ENCODE measurements at regions not wholly inside any gene's neighbourhood (a gene's known extent, or its start where the extent isn't known, plus 50 kb on each side); places are given as distances from the start of the nearest gene placed in this dataset.

DNA sequence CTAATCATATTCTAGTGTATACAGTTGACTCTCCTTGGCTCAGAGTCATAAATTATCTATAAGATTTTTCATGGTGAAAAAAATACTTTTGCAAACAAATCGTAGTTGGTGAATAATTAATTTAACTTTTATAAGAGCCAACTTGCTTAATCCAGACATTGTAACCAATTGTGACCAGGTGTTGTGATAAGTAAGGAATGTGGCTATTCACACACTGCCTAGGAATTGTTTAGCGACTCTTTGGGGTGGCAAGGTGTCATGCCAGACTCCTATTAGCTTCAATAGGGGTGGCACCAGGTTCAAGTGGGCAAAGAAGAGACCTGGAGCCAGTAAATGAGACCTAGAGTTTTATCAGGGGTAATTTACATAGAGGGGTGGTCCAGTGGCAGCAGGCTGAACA, 344.7 kb upstream of the PKDCC start:
- H3K27me3 Mint-ChIP-seq, result peaks cover 18% of the 10 kb centered on the region
- no peak for ATAC-seq (replicated peaks; ENCODE audit: extremely low read depth, poor library complexity, severe bottlenecking)
- no peaks in the 10 kb centered on the region for H3K36me3 Mint-ChIP-seq (ENCODE audit: insufficient read depth)
- DNase-seq (ENCODE audit: low spot score in 2 of 2), result no peak
- no peak overlapping the region for H3K27ac Mint-ChIP-seq (ENCODE audit: low read depth)
- H3K9me3 Mint-ChIP-seq, result no peaks in the 10 kb centered on the region
- H3K4me1 Mint-ChIP-seq, result no peaks in the 10 kb centered on the region
- no peak overlapping the region for H3K4me3 Mint-ChIP-seq

DNA sequence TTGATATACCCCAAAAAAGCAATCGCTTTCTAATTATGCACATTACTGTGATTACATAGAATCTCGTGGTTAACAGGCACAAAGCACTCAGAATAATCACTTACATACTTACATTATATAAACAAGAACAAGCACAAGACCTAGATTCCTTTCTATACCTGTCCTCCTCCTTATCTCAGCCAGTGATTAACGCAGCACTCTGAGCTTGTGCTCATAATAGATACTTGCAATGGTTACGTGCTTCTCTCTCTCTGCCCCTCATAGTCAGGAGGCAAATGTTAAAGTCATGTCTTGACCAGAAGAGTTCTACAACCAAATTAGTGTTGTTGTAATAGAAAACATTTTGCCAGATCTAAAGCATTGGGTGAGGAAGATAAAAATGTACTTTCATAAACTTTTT, 342.2 kb upstream of the PKDCC start:
- H3K4me3 Mint-ChIP-seq, result no peak overlapping the region
- DNase-seq (ENCODE audit: low spot score in 2 of 2), result no peak
- no peak for ATAC-seq (replicated peaks; ENCODE audit: extremely low read depth, poor library complexity, severe bottlenecking)
- H3K9me3 Mint-ChIP-seq, result no peaks in the 10 kb centered on the region
- no peaks in the 10 kb centered on the region for H3K36me3 Mint-ChIP-seq (ENCODE audit: insufficient read depth)
- H3K27me3 Mint-ChIP-seq, result peaks cover 8% of the 10 kb centered on the region
- no peaks in the 10 kb centered on the region for H3K4me1 Mint-ChIP-seq
- H3K27ac Mint-ChIP-seq (ENCODE audit: low read depth), result no peak overlapping the region

DNA sequence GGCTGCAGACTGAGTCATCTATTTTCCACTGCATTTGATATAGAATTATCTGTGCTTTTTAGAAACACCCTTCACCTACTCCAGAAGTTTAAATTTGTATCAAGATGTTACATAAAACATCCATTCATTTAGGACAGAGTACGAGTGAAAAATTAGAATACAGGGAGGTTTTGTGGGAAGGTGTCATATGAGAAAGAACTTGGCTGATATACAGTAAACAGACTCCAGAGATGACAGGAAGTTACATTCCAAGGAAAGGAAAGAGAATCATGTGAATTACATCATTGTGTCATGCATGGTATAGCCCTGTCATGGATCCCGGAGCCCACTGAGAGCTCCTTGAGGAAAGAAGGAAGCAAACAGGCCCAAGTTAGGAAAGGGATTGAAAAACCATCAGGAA, 341.5 kb upstream of the PKDCC start:
- no peaks in the 10 kb centered on the region for H3K4me1 Mint-ChIP-seq
- no peak for DNase-seq (ENCODE audit: low spot score in 2 of 2)
- H3K4me3 Mint-ChIP-seq, result no peak overlapping the region
- no peaks in the 10 kb centered on the region for H3K36me3 Mint-ChIP-seq (ENCODE audit: insufficient read depth)
- ATAC-seq (replicated peaks; ENCODE audit: extremely low read depth, poor library complexity, severe bottlenecking), result no peak
- H3K27me3 Mint-ChIP-seq, result peaks cover 1% of the 10 kb centered on the region
- no peak overlapping the region for H3K27ac Mint-ChIP-seq (ENCODE audit: low read depth)
- H3K9me3 Mint-ChIP-seq, result no peaks in the 10 kb centered on the region

DNA sequence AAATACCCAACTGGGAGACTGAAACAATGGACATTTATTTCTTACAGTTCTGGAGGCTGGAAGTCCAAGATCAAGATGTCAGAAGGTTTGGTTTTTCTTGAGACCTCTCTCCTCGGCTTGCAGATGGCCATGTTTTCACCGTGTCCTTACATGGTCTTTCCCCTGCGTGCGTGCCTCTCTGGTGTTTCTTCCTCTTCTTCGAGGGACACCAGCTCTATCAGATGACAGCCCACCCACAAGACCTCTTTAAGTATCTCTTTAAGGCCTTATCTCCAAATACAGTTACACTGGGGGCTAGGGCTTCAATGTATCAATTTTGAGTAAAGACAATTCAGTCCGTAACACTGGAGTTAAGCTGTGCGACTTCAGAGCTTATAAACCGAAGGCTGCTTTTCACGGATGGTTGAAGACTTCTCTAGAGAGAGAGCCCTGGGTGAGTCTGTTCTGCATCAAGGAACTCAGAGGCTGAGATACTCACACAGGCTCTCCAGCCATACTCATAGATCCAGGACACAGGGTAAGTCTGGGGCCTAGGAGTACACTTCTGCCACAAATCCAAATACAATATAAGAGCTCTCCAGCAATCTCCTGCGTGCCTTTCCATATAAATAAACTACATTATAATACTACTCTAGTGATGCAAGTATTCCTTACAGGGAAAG, 339.9 kb upstream of the PKDCC start:
- H3K9me3 Mint-ChIP-seq, result no peaks in the 10 kb centered on the region
- no peaks in the 10 kb centered on the region for H3K27me3 Mint-ChIP-seq
- no peak for ATAC-seq (replicated peaks; ENCODE audit: extremely low read depth, poor library complexity, severe bottlenecking)
- no peak for DNase-seq (ENCODE audit: low spot score in 2 of 2)
- no peak overlapping the region for H3K4me3 Mint-ChIP-seq
- no peaks in the 10 kb centered on the region for H3K36me3 Mint-ChIP-seq (ENCODE audit: insufficient read depth)
- H3K27ac Mint-ChIP-seq (ENCODE audit: low read depth), result no peak overlapping the region
- H3K4me1 Mint-ChIP-seq, result no peaks in the 10 kb centered on the region

DNA sequence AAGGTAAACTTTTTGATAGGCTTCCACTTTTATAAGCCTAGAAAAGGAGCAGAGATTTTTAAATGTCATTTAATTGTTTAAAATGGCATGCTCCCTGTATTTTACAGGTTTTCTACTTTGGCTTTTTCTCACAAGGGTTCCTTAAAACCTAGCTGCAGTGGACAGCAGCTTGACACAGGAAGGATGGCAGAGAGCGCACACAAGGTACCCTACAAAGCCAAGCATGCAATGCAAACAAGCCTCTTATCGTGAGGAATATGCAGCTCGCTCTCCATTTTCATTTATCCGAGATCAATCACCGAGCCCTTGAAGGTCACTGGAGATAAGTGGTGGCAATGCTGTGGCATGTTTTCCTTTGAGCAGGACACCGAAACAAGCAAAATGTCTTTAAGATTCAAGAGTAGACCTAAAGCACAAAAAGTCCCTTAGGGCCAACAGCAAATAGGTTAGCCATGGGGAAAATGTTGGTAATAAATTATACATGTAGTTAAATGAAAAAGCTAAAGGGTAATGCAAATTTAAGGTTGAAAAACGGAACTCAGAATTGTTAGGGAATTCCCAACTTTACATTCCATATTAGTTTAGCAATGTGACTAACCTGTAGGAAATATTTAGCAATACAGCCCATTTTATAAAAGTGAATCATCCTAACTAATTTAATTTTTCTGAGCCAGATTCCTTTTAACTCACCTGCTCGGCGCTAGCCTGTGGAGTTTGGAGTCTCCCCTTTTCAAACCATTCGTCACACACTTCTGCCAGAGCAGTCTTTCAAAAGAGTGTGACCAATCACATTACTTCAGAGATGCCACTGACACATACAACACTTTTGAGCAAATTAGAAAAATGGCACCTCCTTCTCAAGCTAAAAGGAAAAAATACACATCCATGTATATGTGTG, 337.9 kb upstream of the PKDCC start:
- Mint-ChIP-seq H3K4me3 (no peak overlapping the region), H3K27ac (ENCODE audit: low read depth) (no peak overlapping the region), H3K4me1 (no peaks in the 10 kb centered on the region), H3K9me3 (no peaks in the 10 kb centered on the region), H3K27me3 (no peaks in the 10 kb centered on the region), H3K36me3 (ENCODE audit: insufficient read depth) (no peaks in the 10 kb centered on the region)
- DNase-seq (ENCODE audit: low spot score in 2 of 2) (no peak), ATAC-seq (replicated peaks; ENCODE audit: extremely low read depth, poor library complexity, severe bottlenecking) (no peak)

DNA sequence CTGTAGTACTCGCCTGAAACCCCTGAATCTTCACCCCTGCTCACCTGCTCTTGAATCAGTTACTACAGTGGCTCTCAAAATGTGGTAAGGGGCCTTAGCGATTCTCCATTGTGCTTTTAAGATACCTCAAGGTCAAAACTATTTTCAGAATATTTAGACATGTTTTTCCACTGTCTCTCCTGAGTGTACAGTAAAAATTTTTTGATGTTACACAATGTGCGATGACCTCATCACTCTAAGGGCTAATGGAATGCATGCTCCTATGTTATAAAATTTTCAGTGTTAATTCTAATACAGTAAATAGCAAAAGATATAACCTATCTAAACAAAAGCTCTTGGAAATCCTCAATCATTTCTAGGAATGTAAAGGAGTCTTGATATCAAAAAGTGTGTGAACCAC, 336.9 kb upstream of the PKDCC start:
- DNase-seq (ENCODE audit: low spot score in 2 of 2) (no peak), ATAC-seq (replicated peaks; ENCODE audit: extremely low read depth, poor library complexity, severe bottlenecking) (no peak)
- Mint-ChIP-seq H3K27me3 (no peaks in the 10 kb centered on the region), H3K4me3 (no peak overlapping the region), H3K9me3 (no peaks in the 10 kb centered on the region), H3K4me1 (peaks cover 6% of the 10 kb centered on the region), H3K27ac (ENCODE audit: low read depth) (no peak overlapping the region), H3K36me3 (ENCODE audit: insufficient read depth) (peaks cover 4% of the 10 kb centered on the region)

DNA sequence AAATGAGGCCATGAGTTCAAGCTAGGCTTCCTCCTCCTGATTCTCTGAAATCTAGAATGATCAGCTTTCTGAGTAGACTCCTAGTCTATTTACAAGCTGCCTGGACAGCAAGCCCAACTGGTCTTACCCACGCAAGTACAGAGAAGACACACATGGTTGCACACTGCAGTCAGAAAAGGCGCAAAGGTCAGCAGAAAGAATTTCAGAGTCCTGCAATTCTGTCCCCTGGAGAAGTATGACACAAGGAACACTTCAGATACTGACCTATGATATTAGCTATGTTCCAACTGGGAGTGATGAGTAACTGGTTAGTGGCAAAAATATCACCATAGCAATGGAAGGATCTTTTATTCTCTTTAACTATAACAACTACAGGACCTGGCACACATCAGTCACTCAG, 336.1 kb upstream of the PKDCC start:
- no peak overlapping the region for H3K4me3 Mint-ChIP-seq
- no peak for DNase-seq (ENCODE audit: low spot score in 2 of 2)
- H3K4me1 Mint-ChIP-seq, result peaks cover 6% of the 10 kb centered on the region
- H3K9me3 Mint-ChIP-seq, result no peaks in the 10 kb centered on the region
- no peaks in the 10 kb centered on the region for H3K27me3 Mint-ChIP-seq
- no peak for ATAC-seq (replicated peaks; ENCODE audit: extremely low read depth, poor library complexity, severe bottlenecking)
- no peak overlapping the region for H3K27ac Mint-ChIP-seq (ENCODE audit: low read depth)
- peaks cover 4% of the 10 kb centered on the region for H3K36me3 Mint-ChIP-seq (ENCODE audit: insufficient read depth)

DNA sequence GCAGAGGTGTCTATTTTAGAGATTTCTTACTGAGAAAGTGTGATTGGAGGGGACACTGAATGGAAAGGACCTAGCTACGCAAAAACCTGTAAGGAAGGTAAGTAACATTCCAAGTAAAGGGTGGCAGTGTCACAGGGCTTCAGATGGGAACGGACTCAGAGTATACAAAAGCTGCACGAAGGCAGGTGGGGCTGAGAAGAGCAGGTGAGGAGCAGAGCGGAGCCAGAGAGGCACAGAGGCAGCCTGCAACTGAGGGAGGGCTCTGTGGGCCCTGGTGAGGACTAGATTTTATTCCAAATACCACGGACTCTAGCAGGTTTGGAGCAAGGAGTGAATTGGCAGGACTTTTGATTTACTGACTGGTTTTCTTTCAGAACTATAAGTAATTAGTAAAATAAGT, 331.3 kb upstream of the PKDCC start:
- peaks cover 6% of the 10 kb centered on the region for H3K4me1 Mint-ChIP-seq
- peak overlapping the region; percentile 83 for H3K27ac Mint-ChIP-seq (ENCODE audit: low read depth)
- H3K36me3 Mint-ChIP-seq (ENCODE audit: insufficient read depth), result peaks cover 4% of the 10 kb centered on the region
- ATAC-seq (replicated peaks; ENCODE audit: extremely low read depth, poor library complexity, severe bottlenecking), result no peak
- no peaks in the 10 kb centered on the region for H3K9me3 Mint-ChIP-seq
- DNase-seq (ENCODE audit: low spot score in 2 of 2), result no peak
- no peaks in the 10 kb centered on the region for H3K27me3 Mint-ChIP-seq
- H3K4me3 Mint-ChIP-seq, result no peak overlapping the region

DNA sequence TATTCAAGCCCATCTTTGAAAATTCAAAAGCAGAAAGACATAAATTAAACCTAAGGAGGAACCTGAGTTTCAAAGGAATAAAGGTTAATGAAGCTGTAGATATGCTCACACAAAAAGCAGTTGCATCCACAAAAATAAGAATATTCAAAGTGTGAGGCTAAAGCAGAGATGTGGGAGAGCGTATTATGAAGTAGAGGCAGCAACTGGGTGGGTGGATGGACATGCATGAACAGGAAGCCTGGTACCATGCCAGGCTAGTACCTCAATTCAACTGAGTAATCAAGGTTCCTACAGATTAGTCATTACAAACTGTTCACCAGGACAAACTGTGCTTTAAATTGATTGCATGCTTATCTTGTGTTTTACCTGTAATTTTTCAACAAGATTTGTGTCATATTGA, 330.0 kb upstream of the PKDCC start:
- H3K27ac Mint-ChIP-seq (ENCODE audit: low read depth), result no peak overlapping the region
- no peaks in the 10 kb centered on the region for H3K27me3 Mint-ChIP-seq
- no peaks in the 10 kb centered on the region for H3K9me3 Mint-ChIP-seq
- H3K4me3 Mint-ChIP-seq, result no peak overlapping the region
- H3K36me3 Mint-ChIP-seq (ENCODE audit: insufficient read depth), result peaks cover 4% of the 10 kb centered on the region
- H3K4me1 Mint-ChIP-seq, result peaks cover 6% of the 10 kb centered on the region
- ATAC-seq (replicated peaks; ENCODE audit: extremely low read depth, poor library complexity, severe bottlenecking), result no peak
- no peak for DNase-seq (ENCODE audit: low spot score in 2 of 2)

DNA sequence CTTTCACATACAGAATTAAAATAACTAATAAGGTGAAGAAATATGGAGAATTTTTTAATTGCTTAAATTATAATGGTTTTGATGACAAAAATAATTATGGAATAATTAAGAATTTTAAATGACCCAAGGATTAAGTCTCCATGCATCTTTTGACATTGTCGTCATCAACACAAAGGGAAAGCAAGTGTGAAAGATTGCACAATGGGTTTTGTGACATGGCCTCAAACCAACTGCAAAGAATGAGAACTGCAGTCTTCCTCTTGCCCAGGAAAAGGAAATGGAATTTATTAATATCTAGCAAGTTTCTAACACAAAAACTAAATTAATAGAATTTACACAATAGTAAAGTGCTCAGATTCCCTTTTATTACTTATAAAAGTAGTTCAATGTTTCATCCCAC, 329.1 kb upstream of the PKDCC start:
- Mint-ChIP-seq H3K4me1 (peaks cover 6% of the 10 kb centered on the region), H3K27ac (ENCODE audit: low read depth) (no peak overlapping the region), H3K9me3 (no peaks in the 10 kb centered on the region), H3K36me3 (ENCODE audit: insufficient read depth) (peaks cover 4% of the 10 kb centered on the region), H3K4me3 (no peak overlapping the region), H3K27me3 (no peaks in the 10 kb centered on the region)
- no peak for ATAC-seq (replicated peaks; ENCODE audit: extremely low read depth, poor library complexity, severe bottlenecking)
- no peak for DNase-seq (ENCODE audit: low spot score in 2 of 2)

DNA sequence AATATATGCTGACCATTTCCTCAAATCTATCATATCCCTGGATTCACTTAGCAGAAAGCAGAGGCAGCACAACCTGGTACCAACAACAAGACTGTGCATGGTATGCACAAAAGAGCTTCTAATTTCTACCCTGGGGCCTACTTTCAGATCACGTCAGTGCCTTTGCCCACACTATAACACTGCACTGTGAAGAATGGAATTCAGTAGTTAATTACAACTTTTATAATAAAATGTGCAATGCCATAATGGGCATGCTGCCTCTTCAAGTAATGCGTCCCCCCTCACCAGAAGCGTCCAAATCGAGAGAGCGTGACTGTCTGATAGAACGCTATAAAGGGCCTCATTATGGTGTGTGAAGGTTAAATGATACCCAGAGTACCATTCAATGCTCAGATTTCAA, 328.1 kb upstream of the PKDCC start:
- H3K4me1 Mint-ChIP-seq, result peaks cover 6% of the 10 kb centered on the region
- DNase-seq (ENCODE audit: low spot score in 2 of 2) (no peak), ATAC-seq (replicated peaks; ENCODE audit: extremely low read depth, poor library complexity, severe bottlenecking) (no peak)
- no peaks in the 10 kb centered on the region for H3K27me3 Mint-ChIP-seq
- no peaks in the 10 kb centered on the region for H3K9me3 Mint-ChIP-seq
- no peak overlapping the region for H3K4me3 Mint-ChIP-seq
- no peak overlapping the region for H3K27ac Mint-ChIP-seq (ENCODE audit: low read depth)
- peaks cover 4% of the 10 kb centered on the region for H3K36me3 Mint-ChIP-seq (ENCODE audit: insufficient read depth)

DNA sequence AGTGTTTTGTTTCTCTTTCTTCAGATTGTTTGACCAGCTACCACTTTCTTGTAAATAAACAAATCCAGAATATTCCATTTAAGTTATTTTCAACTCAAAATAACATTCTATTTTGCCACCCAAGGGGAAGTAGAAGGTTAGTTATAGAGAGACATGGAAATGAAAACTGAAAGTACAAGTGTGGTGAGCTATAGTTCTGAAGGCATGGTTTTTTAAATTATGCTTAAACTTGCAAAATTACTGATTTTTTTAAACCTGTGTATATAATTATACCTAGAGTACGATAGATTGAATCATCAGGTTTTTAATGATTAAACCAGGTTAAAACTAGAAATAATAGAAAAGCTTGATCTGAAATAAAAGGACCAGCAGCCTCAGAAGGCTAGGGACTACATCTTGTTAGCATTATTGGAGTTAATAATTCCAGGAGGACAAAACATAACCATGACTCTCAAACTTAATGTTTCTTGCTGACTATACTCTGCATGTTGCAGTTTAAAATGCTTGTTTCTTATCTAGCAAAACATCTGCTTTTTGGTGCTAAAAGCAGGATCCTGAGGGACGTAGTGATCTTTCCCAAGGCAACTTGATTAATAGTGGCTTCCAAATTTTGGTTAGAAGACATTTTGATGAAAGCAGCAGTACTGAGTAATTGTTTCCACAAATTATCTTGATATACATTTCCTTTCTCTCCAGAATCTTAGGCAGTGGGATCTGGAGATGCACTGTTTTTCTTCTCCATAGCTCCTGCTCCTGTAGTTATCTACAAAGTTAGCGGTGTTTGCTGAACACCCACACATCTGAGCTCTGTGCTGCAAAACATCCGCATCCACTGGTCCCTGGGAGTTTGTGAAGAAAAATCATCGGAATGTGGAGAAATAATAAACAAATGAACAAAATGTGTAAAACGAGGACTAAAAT, 327.2 kb upstream of the PKDCC start:
- H3K27me3 Mint-ChIP-seq, result no peaks in the 10 kb centered on the region
- H3K27ac Mint-ChIP-seq (ENCODE audit: low read depth), result no peak overlapping the region
- no peaks in the 10 kb centered on the region for H3K9me3 Mint-ChIP-seq
- H3K4me1 Mint-ChIP-seq, result peaks cover 4% of the 10 kb centered on the region
- no peak overlapping the region for H3K4me3 Mint-ChIP-seq
- peaks cover 4% of the 10 kb centered on the region for H3K36me3 Mint-ChIP-seq (ENCODE audit: insufficient read depth)
- ATAC-seq (replicated peaks; ENCODE audit: extremely low read depth, poor library complexity, severe bottlenecking) (no peak), DNase-seq (ENCODE audit: low spot score in 2 of 2) (no peak)

Measured in central memory CD8-positive, alpha-beta T cell (primary cell).